Neural crest cell (in vitro differentiated cells): ENCODE measurements at regions not wholly inside any gene's neighbourhood (a gene's known extent, or its start where the extent isn't known, plus 50 kb on each side); places are given as distances from the start of the nearest gene placed in this dataset.

Experiments
- DNase-seq: peaks from one replicate; pipeline ENCODE4 v3.0.0; 2021; ENCODE audit warnings: low read depth, mixed read lengths, low spot score
- H3K27ac Mint-ChIP-seq: one replicate; pipeline ENCODE4 v1.8.0; 2021; ENCODE audit warnings: mild to moderate bottlenecking, mixed read lengths; ENCODE audit not compliant: unreplicated experiment
- H3K27me3 Mint-ChIP-seq: 2 replicates; pipeline ENCODE4 v1.8.0; 2021; ENCODE audit warnings: low read depth, mild to moderate bottlenecking, mixed read lengths
- H3K36me3 Mint-ChIP-seq: 2 replicates; pipeline ENCODE4 v1.8.0; 2021; ENCODE audit warnings: low read depth, mild to moderate bottlenecking, mixed read lengths
- H3K4me1 Mint-ChIP-seq: 2 replicates; pipeline ENCODE4 v1.8.0; 2021; ENCODE audit warnings: mixed read lengths
- H3K4me3 Mint-ChIP-seq: one replicate; pipeline ENCODE4 v1.8.0; 2021; ENCODE audit warnings: mild to moderate bottlenecking, mixed read lengths
- H3K9me3 Mint-ChIP-seq: 2 replicates; pipeline ENCODE4 v1.8.0; 2021; ENCODE audit warnings: mixed read lengths
- TF ChIP-seq, protein P1 (sequence below): fragments of 200-600 bp; sonication (generic); conservative IDR thresholded peaks from 2 replicates; pipeline ENCODE4 v1.5.0; 2021; ENCODE audit warnings: antibody characterized with exemption, mild to moderate bottlenecking

DNA sequence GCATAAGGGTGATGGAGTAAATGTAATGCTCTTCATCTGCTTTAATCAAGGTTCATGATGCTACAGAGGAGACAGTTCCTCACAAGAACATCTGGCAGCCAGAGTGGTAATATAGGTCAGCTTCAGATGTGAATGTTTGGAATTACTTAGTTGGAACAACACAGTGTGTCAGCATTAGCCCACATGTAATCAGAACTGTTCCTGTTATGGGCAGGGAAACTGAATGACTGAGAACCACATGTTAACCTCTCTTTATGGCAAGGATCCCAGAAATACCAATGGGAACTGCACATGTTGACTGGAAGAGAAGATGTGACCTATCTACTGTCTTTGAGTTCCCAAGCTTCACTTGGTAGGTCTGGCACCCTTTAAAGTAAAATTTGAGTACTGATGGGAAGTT is 390.1 kb upstream of the PDE3A start:
- Mint-ChIP-seq H3K27me3 (no peaks in the 10 kb centered on the region), H3K4me1 (no peaks in the 10 kb centered on the region), H3K36me3 (no peaks in the 10 kb centered on the region)

DNA sequence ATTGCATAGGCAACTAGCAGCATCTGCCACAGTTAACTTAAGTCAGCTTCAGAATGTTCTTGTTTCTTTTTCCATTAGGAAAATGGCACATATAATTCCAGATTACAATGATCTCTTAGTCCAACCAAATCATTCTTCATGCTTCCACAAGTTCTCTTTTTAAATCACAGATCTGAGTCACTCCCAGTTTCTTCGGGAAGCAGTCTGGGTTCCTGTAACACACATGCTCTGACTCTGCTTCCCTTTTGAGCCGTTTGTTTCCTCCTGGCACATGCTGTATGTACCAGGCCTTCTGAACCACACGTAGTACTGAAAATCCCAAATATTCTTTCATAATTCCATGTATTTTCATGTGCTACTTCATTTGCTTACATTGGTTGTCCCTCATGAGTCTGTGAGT is 388.8 kb upstream of the PDE3A start:
- no peaks in the 10 kb centered on the region for H3K27me3 Mint-ChIP-seq
- H3K9me3 Mint-ChIP-seq = peaks cover 4% of the 10 kb centered on the region
- TF ChIP-seq, protein P1, sequence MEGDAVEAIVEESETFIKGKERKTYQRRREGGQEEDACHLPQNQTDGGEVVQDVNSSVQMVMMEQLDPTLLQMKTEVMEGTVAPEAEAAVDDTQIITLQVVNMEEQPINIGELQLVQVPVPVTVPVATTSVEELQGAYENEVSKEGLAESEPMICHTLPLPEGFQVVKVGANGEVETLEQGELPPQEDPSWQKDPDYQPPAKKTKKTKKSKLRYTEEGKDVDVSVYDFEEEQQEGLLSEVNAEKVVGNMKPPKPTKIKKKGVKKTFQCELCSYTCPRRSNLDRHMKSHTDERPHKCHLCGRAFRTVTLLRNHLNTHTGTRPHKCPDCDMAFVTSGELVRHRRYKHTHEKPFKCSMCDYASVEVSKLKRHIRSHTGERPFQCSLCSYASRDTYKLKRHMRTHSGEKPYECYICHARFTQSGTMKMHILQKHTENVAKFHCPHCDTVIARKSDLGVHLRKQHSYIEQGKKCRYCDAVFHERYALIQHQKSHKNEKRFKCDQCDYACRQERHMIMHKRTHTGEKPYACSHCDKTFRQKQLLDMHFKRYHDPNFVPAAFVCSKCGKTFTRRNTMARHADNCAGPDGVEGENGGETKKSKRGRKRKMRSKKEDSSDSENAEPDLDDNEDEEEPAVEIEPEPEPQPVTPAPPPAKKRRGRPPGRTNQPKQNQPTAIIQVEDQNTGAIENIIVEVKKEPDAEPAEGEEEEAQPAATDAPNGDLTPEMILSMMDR = no peak
- H3K4me1 Mint-ChIP-seq = no peaks in the 10 kb centered on the region
- no peak for DNase-seq
- no peak overlapping the region for H3K27ac Mint-ChIP-seq
- H3K36me3 Mint-ChIP-seq = no peaks in the 10 kb centered on the region
- H3K4me3 Mint-ChIP-seq = no peak overlapping the region

More for the DNA sequence above, 390.1 kb upstream of the PDE3A start:
- TF ChIP-seq, protein P1 = no peak
- Mint-ChIP-seq H3K27ac (no peak overlapping the region), H3K9me3 (peaks cover 4% of the 10 kb centered on the region), H3K4me3 (no peak overlapping the region)
- no peak for DNase-seq

DNA sequence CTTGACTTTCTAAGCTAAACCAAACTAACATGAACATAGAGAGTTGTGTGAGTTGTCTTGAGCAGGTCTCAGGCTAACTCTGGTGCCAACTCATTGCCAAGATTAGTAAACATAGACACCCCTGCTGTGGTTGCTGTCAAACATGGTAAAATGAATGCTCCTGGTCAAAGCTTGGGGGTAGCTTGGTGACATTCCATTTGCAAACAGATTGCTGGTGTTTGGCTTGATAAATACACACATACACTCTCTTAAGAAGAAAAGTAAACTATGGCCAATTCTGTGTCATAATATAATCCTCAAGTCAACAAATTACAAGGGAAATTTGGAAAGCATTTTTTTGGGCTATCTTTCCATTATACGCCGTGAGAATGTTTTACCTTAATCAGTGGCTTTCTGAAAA is 386.4 kb upstream of the PDE3A start:
- no peak for DNase-seq
- H3K27ac Mint-ChIP-seq = no peak overlapping the region
- H3K36me3 Mint-ChIP-seq = no peaks in the 10 kb centered on the region
- TF ChIP-seq, protein P1 = no peak
- no peaks in the 10 kb centered on the region for H3K27me3 Mint-ChIP-seq
- H3K4me1 Mint-ChIP-seq = no peaks in the 10 kb centered on the region
- no peak overlapping the region for H3K4me3 Mint-ChIP-seq
- H3K9me3 Mint-ChIP-seq = peaks cover 4% of the 10 kb centered on the region

DNA sequence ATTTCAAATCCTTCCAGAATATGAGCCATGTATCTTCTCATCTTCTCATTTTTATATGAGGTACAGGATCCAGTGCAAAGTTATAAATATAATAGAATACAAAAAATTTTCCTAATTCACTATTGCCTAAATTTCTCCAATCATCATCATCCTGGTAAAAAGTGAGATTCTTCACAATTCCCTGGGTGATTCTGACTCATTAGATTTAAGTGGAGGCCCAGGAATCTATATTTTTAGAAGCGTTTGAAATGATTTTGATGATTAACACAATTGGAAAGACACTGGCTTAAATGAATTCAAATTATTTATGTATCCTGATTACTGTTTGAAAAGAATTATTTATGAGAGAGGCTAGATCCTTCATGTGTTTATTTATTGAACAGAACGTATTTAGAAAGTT is 380.3 kb upstream of the PDE3A start:
- Mint-ChIP-seq H3K4me3 (no peak overlapping the region), H3K4me1 (peaks cover 4% of the 10 kb centered on the region), H3K9me3 (no peaks in the 10 kb centered on the region), H3K27ac (no peak overlapping the region), H3K36me3 (no peaks in the 10 kb centered on the region), H3K27me3 (no peaks in the 10 kb centered on the region)
- TF ChIP-seq, protein P1 = no peak
- DNase-seq = no peak

DNA sequence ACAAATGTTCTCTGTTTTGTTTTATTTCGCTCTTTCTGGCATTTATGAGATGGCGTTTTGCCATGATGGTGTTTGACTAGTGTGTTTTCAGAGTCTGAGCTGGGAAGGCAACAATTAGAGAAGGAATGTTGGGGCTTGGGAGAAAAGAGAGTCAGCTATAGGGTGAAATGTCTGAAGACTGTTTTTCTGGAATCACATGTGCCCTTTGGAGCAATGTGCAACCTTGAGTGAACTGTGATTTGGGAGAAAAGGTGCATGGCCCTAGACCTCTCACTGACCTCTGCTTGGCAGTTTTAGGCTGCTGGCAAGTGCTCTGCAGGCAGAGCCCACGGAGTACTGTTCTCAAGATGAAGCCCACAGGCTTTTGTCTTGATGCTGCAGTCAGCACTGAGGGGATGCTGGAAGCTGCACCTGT is 379.9 kb upstream of the PDE3A start:
- no peaks in the 10 kb centered on the region for H3K9me3 Mint-ChIP-seq
- no peak overlapping the region for H3K4me3 Mint-ChIP-seq
- peaks cover 4% of the 10 kb centered on the region for H3K4me1 Mint-ChIP-seq
- no peak for DNase-seq
- no peak overlapping the region for H3K27ac Mint-ChIP-seq
- TF ChIP-seq, protein P1 = no peak
- H3K36me3 Mint-ChIP-seq = no peaks in the 10 kb centered on the region
- no peaks in the 10 kb centered on the region for H3K27me3 Mint-ChIP-seq

DNA sequence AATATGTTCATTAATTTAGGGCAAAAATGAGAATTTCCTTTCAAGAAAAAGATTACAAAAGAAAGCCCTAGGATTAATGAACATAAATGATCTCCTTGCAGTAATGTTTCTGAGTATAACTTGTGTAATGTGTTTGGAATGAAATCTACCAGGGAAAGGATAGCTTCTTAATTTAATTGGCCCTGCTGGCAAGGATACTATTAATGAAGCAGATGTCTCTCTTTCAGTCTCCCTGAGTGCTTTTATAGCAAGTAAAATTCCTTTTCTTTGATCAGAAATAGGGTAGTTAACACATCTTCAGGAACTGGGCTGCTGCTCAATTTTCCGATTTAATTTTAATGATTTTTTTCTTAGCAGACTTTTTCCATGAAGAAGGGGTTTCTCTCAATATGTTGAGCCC is 379.4 kb upstream of the PDE3A start:
- Mint-ChIP-seq H3K4me3 (no peak overlapping the region), H3K36me3 (no peaks in the 10 kb centered on the region), H3K27me3 (no peaks in the 10 kb centered on the region), H3K4me1 (peaks cover 4% of the 10 kb centered on the region), H3K9me3 (no peaks in the 10 kb centered on the region), H3K27ac (no peak overlapping the region)
- TF ChIP-seq, protein P1 = no peak
- DNase-seq = no peak
